Right lobe of liver (tissue), 4 donors: ENCODE measurements at regions not wholly inside any gene's neighbourhood (a gene's known extent, or its start where the extent isn't known, plus 50 kb on each side); places are given as distances from the start of the nearest gene placed in this dataset.

Source experiments
- POLR2A ChIP-seq: fragments of 450-650 bp; IDR thresholded peaks from one replicate; pipeline ENCODE4 v1.6.1; 2017; ENCODE audit warnings: antibody characterized with exemption, mild to moderate bottlenecking
- TF ChIP-seq, protein P1 (sequence below), 4 donors: fragments of 200-600 bp in 3 of 4; fragments of 450-650 bp in 1 of 4; IDR thresholded peaks; one replicate each; pipeline versions ENCODE4 v1.5.1 to v1.8.0; 2016 to 2022; ENCODE audit warnings: antibody characterized with exemption in 4 of 4, mild to moderate bottlenecking in 2 of 4
- donor health status: DM: no; HTN: no; CAD: no.
- donor health status: DM: no; HTN: no; CAD: no.
- donor health status: DM: no; HTN: yes; CAD: no.

DNA sequence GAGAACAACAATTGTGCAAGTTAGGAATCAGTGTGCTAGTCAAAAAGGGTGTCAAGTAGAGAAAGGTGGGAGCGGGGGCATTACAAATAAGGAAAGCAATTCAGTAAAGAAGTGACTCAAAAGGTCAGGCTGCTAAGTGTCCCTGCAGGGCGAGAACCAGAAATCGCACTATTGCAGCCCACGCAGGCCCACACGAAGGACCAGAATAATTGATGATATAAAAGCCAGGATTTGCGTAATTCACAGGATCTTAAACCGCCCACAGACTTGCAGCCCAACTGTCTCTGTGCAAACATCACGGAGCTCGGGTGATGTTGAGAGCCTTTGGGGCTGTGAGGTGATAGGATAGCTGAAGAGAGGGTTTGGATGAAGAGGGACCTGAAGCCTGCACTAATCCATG lies 349.0 kb downstream of the BRINP1 start:
- TF ChIP-seq, protein P1, sequence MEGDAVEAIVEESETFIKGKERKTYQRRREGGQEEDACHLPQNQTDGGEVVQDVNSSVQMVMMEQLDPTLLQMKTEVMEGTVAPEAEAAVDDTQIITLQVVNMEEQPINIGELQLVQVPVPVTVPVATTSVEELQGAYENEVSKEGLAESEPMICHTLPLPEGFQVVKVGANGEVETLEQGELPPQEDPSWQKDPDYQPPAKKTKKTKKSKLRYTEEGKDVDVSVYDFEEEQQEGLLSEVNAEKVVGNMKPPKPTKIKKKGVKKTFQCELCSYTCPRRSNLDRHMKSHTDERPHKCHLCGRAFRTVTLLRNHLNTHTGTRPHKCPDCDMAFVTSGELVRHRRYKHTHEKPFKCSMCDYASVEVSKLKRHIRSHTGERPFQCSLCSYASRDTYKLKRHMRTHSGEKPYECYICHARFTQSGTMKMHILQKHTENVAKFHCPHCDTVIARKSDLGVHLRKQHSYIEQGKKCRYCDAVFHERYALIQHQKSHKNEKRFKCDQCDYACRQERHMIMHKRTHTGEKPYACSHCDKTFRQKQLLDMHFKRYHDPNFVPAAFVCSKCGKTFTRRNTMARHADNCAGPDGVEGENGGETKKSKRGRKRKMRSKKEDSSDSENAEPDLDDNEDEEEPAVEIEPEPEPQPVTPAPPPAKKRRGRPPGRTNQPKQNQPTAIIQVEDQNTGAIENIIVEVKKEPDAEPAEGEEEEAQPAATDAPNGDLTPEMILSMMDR (IDR thresholded peaks at IDR 0.05) = no peak
- no peak for TF ChIP-seq POLR2A
